ENCODE measurements at regions not wholly inside any gene's neighbourhood (a gene's known extent, or its start where the extent isn't known, plus 50 kb on each side); places are given as distances from the start of the nearest gene placed in this dataset.
"Not testable (repeated sequence)": the region's sequence is repeated elsewhere in the genome, so short reads cannot be mapped to it uniquely, and the experiment has no call there.

GRCh38 chrX:13414006-13414647 is 94.3 kb upstream of the ATXN3L start:
- no peaks in the 10 kb centered on the region for H3K27me3 Mint-ChIP-seq (ENCODE audit: low read depth)

DNA sequence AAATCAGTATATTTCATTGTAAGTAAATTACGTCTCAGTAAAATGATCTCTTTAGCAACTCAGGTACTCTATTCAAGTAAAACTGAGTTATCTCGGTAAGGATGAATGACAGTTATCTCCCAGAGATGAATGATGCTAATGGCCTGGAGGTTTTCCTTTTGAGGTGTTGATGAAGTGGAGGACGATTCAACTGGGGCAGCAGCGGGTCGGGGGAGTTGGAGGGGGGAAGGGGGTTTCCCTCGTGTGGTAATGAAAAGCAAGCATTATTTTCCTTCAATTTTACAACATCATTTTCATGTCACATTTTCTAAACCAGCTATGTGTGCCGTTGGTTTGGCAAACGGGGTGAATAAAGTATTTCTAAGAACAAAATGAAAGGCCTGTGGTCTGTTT is 92.4 kb upstream of the ATXN3L start:
- Mint-ChIP-seq H3K4me1 (peaks cover 17% of the 10 kb centered on the region), H3K27ac (ENCODE audit: unreplicated experiment) (no peak overlapping the region), H3K4me3 (no peak overlapping the region), H3K9me3 (peaks cover 15% of the 10 kb centered on the region), H3K36me3 (ENCODE audit: low read depth) (peaks cover 11% of the 10 kb centered on the region), H3K27me3 (ENCODE audit: low read depth) (no peaks in the 10 kb centered on the region)
- DNase-seq (ENCODE audit: low read depth, low spot score) = no peak
- TF ChIP-seq, protein P1, sequence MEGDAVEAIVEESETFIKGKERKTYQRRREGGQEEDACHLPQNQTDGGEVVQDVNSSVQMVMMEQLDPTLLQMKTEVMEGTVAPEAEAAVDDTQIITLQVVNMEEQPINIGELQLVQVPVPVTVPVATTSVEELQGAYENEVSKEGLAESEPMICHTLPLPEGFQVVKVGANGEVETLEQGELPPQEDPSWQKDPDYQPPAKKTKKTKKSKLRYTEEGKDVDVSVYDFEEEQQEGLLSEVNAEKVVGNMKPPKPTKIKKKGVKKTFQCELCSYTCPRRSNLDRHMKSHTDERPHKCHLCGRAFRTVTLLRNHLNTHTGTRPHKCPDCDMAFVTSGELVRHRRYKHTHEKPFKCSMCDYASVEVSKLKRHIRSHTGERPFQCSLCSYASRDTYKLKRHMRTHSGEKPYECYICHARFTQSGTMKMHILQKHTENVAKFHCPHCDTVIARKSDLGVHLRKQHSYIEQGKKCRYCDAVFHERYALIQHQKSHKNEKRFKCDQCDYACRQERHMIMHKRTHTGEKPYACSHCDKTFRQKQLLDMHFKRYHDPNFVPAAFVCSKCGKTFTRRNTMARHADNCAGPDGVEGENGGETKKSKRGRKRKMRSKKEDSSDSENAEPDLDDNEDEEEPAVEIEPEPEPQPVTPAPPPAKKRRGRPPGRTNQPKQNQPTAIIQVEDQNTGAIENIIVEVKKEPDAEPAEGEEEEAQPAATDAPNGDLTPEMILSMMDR (conservative IDR thresholded peaks at IDR 0.05) = no peak

More at GRCh38 chrX:13414006-13414647, 94.3 kb upstream of the ATXN3L start:
- Mint-ChIP-seq H3K4me1 (peaks cover 30% of the 10 kb centered on the region), H3K4me3 (no peak overlapping the region), H3K27ac (ENCODE audit: unreplicated experiment) (no peak overlapping the region), H3K9me3 (peaks cover 13% of the 10 kb centered on the region), H3K36me3 (ENCODE audit: low read depth) (peaks cover 14% of the 10 kb centered on the region)
- TF ChIP-seq, protein P1 (conservative IDR thresholded peaks at IDR 0.05) = no peak
- no peak for DNase-seq (ENCODE audit: low read depth, low spot score)

DNA sequence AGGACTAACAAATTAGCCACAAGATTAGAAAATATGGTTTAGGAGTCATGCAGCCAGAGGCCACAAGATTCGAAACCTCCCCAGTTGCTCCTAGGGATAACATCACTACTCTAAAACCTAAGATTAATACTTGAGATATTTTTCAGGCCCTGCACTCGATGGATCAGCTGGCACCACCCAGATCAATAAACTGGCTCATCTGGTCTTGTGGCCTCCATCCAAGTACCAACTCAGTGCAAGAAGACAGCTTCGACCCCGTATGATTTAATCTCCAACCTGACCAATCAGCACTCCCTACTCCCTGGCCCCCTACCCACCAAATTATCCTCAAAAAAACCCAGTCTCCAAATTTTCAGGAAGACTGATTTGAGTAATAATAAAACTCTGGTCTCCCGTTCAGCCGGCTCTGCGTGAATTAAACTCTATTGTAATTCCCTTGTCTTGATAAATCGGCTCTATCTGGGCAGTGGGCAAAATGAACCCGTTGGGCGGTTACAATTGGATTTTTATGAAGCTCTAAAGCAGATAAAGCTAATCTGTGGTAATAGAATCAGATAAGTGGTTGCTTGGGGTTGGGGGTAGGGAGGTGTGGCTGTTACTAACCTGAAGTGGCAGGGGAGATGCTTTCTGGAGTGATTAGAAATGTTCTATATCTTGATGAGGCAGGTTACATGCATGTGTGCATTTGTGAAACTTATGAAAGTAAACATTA is 91.8 kb upstream of the ATXN3L start:
- peaks cover 17% of the 10 kb centered on the region for H3K4me1 Mint-ChIP-seq
- peaks cover 14% of the 10 kb centered on the region for H3K36me3 Mint-ChIP-seq (ENCODE audit: low read depth)
- H3K9me3 Mint-ChIP-seq = peaks cover 20% of the 10 kb centered on the region
- no peak overlapping the region for H3K27ac Mint-ChIP-seq (ENCODE audit: unreplicated experiment)
- TF ChIP-seq, protein P1 (conservative IDR thresholded peaks at IDR 0.05) = no peak
- no peaks in the 10 kb centered on the region for H3K27me3 Mint-ChIP-seq (ENCODE audit: low read depth)
- no peak overlapping the region for H3K4me3 Mint-ChIP-seq
- no peak for DNase-seq (ENCODE audit: low read depth, low spot score)

GRCh38 chrX:13408599-13408998 is 88.7 kb upstream of the ATXN3L start:
- peaks cover 17% of the 10 kb centered on the region for H3K36me3 Mint-ChIP-seq (ENCODE audit: low read depth)
- H3K4me1 Mint-ChIP-seq; H3K27ac Mint-ChIP-seq (ENCODE audit: unreplicated experiment); H3K27me3 Mint-ChIP-seq (ENCODE audit: low read depth); H3K4me3 Mint-ChIP-seq; DNase-seq (ENCODE audit: low read depth, low spot score): not testable (repeated sequence)
- H3K9me3 Mint-ChIP-seq = peaks cover 21% of the 10 kb centered on the region

DNA sequence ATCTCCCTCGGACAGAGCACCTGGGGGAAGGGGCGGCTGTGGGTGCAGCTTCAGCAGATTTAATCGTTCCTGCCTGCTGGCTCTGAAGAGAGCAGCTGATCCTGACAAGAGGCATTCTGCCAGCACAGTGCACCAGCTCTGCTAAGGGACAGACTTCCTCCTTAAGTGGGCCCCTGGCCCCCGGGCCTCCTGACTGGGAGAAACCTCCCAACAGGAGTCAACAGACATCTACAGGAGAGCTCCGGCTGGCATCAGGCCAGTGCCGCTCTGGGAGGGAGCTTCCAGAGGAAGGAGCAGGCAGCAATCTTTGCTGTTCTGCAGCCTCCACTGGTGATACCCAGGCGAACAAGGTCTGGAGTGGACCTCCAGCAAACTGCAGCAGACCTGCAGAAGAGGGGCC is 84.9 kb upstream of the ATXN3L start:
- H3K27ac Mint-ChIP-seq (ENCODE audit: unreplicated experiment); H3K4me3 Mint-ChIP-seq; H3K27me3 Mint-ChIP-seq (ENCODE audit: low read depth); DNase-seq (ENCODE audit: low read depth, low spot score); H3K4me1 Mint-ChIP-seq: not testable (repeated sequence)
- Mint-ChIP-seq H3K36me3 (ENCODE audit: low read depth) (peaks cover 15% of the 10 kb centered on the region), H3K9me3 (peaks cover 18% of the 10 kb centered on the region)

DNA sequence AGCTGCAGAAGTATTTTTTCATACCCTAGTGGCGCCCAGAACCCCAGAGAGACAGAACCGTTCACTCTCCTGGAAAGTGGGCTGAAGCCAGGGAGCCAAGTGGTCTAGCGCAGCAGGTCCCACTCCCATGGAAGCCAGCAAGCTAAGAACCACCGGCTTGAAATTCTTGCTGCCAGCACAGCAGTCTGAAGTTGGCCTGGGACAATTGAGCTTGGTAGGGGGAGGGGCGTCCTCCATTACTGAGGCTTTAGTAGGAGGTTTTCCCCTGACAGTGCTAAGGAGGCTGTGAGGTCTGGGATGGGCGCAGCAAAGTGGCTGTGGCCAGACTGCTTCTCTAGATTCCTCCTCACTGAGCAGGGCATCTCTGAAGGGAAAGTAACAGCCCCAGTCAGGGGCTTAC is 84.5 kb upstream of the ATXN3L start:
- peaks cover 18% of the 10 kb centered on the region for H3K9me3 Mint-ChIP-seq
- H3K4me1 Mint-ChIP-seq = peaks cover 4% of the 10 kb centered on the region
- peaks cover 12% of the 10 kb centered on the region for H3K36me3 Mint-ChIP-seq (ENCODE audit: low read depth)
- no peak for DNase-seq (ENCODE audit: low read depth, low spot score)
- no peak overlapping the region for H3K4me3 Mint-ChIP-seq
- no peaks in the 10 kb centered on the region for H3K27me3 Mint-ChIP-seq (ENCODE audit: low read depth)
- TF ChIP-seq, protein P1 (conservative IDR thresholded peaks at IDR 0.05) = no peak
- no peak overlapping the region for H3K27ac Mint-ChIP-seq (ENCODE audit: unreplicated experiment)

Measured in neural crest cell (in vitro differentiated cells).